ENCODE measurements at regions not wholly inside any gene's neighbourhood (a gene's known extent, or its start where the extent isn't known, plus 50 kb on each side); places are given as distances from the start of the nearest gene placed in this dataset.
"Not testable (repeated sequence)": the region's sequence is repeated elsewhere in the genome, so short reads cannot be mapped to it uniquely, and the experiment has no call there.

- DNase-seq = no peak
- intact Hi-C loops (cut with DNase I) = no loop called here
These were observed 215.1 kb downstream of the S1PR1 start for GRCh38 chr1:101451888-101452287.

DNA sequence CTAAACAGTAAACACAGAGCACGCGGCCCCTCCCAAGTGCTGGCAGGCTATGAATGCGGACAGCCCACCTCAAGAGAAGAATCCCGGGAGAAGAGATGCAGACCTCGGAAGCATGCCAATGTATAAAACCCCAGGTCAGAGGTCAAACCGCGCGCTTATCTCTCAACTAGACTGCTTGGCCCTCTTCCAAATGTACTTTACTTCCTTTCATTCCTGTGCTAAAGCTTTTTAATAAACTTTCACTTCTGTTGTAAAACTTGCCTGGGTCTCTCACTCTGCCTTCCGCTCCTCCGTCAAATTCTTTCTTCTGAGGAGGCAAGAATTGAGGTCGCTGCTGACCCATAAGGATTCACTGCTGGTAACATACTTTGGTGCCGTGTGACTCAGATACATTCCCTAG is 216.0 kb downstream of the S1PR1 start:
- no peak for DNase-seq

GRCh38 chr1:101453844-101454243 is 217.0 kb downstream of the S1PR1 start:
- DNase-seq = no peak
- intact Hi-C loops (cut with DNase I) = no loop called here

More for the DNA sequence above, 216.0 kb downstream of the S1PR1 start:
- intact Hi-C loops (cut with DNase I) = no loop called here

DNA sequence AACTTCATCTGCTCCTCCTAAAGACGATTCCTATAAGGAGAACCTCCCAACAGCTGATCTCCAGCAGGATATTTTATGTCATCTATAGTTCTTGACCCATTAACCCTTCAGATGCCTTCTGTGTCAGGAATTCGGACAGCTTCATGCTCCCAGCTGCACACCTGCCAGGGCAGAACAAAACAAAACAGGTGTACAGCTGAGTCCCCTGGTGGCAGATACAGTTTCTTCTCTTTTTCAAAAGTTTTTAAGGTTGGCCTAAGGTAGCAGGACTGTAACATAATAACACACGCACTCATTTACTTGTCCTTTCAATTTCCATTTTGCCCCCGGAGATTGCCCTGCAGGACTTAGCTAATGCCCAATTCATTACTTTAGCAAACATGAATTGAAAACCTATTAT is 218.3 kb downstream of the S1PR1 start:
- intact Hi-C loops (cut with DNase I) = no loop called here
- DNase-seq = no peak

DNA sequence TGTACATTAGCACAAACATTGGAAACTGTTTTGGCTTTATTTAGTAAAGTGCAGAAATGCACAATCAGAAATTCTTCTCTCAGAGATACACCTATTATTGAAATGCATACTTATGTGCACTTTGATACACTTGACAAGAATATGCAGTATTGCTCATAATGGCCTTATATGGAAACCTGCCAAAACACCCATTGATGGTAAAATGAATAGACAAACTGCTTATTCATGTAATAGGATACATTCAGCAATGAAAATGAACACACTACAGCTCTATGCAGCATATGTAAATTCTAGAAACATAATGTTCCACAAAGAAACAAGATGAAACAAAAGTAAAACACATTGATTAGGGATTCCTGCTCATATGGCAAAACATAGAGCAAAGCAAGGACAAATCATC is 223.9 kb downstream of the S1PR1 start:
- no peak for DNase-seq
- intact Hi-C loops (cut with DNase I) = no loop called here

GRCh38 chr1:101463195-101463594 is 226.4 kb downstream of the S1PR1 start:
- intact Hi-C loops (cut with DNase I) = no loop called here
- DNase-seq = no peak

GRCh38 chr1:101465941-101466340 is 229.1 kb downstream of the S1PR1 start:
- no peak for DNase-seq
- intact Hi-C loops (cut with DNase I) = no loop called here

DNA sequence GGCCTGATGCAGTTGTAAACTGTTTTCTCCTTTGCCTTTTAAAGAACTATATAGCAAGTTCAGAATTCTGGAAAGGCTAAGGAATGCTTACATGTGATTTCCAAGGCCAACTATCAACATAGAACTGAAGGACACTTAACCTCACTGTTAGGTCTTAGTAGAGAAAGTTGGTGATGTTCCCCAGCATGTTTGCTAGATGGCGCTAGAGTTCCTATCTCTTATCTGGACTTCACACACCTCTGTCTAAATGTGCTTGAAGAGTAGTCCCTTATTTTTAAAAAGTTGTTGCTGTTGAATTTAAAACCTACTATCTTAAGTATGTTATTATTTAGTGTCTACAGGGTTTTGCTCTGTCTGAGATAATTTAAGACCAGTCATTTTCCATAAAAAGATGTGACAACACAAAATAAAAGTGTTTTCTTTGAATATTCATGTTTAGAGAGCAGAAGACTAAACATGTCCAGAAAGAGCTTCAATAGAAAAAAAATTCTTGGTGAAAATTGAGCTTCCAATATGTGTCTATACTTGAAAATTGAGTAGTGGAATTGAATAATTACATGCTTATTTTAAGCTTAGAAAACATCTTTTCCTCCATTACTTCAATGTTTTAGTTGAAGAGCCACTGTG is 237.3 kb downstream of the S1PR1 start:
- intact Hi-C loops (cut with DNase I) = no loop called here
- no peak for DNase-seq

DNA sequence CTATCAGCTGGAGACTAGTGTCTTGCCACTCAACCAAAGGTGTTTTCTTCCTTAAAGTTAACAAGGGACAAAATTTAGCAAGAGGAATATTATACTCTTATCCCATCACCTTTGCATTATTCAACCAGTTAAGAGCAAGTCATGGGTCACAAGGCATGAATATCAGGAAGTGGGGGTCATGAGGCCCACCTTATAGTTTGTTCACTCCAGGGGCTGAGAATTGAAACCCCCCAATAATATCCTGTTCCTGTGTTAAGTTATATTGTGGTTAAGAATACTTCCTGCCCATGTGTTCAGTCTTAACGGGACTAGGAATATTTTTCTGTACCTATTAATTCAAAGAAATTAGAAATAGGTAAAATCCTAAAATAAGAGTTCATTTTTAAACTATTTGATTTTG is 239.7 kb downstream of the S1PR1 start:
- DNase-seq = no peak
- intact Hi-C loops (cut with DNase I) = no loop called here

DNA sequence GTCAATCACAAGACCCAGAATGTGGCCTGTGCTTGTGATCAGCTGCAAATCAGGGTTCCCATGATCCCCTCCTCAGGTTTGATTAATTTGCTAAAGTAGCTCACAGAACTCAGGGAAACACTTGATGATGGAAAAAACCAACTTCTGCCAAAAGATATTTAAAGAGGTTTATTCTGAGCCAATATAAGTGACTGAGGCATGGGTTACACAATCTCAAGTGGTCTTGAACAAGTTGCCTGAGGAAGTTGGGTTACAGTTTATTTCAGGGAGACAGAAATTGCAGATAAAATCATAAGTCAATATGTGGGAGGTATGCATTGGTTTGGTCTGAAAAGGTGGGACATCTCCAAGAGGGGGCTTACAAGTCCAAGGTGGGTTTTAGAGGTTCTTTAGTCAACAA is 243.1 kb downstream of the S1PR1 start:
- DNase-seq = no peak
- intact Hi-C loops (cut with DNase I) = no loop called here

DNA sequence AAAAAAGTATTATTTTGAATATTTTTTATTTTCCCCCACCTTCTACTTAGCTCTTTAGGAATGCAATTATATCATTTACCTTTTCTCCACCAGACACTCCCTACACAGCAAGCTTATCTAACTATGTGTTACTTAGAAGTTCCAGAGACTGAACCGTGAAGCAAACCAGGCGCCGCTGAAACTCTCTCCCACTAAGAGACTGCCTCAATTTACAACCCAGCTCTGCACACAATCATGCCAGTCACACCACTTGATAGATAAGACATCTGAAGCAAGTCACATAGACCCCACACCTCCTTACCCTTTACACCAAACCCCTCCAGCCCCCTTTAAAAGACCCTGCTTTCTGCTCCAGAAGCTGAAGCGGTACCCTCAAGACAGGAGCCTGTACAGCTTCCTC is 245.5 kb downstream of the S1PR1 start:
- intact Hi-C loops (cut with DNase I) = no loop called here
- no peak for DNase-seq

- intact Hi-C loops (cut with DNase I) = no loop called here
- no peak for DNase-seq
These were observed 247.3 kb downstream of the S1PR1 start for GRCh38 chr1:101483982-101484688.

DNA sequence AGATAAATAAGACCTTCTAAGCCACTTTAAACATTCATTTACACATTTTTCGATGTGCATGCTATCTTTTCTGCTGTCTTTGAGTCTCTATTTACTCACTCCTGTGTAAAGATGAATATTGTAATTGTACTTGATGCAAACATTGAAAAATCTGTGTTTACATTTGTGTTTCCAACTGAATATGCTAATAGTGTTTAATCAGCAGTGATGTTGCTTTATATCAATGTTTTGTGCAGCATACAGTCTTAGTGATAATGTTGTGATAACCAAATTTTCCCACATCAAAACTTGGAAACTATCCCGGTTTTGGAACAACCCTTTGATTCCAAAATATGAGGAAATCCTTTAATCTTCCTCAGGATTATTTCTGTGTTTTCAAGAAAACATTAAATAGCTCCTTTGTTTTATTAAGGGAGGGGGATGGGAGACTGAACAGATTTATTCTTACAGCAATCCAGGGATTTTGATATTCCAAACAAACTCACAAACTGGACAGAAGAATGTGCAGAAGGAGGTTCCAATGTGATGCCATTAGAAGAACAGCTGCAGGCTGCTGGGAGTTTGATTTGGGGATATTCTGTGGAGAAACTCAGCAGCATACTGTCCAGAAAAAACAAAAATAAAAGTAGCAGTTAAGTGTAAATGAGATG is 248.0 kb downstream of the S1PR1 start:
- no peak for DNase-seq
- intact Hi-C loops (cut with DNase I) = no loop called here

GRCh38 chr1:101485712-101486111 is 248.9 kb downstream of the S1PR1 start:
- intact Hi-C loops (cut with DNase I) = no loop called here
- no peak for DNase-seq

DNA sequence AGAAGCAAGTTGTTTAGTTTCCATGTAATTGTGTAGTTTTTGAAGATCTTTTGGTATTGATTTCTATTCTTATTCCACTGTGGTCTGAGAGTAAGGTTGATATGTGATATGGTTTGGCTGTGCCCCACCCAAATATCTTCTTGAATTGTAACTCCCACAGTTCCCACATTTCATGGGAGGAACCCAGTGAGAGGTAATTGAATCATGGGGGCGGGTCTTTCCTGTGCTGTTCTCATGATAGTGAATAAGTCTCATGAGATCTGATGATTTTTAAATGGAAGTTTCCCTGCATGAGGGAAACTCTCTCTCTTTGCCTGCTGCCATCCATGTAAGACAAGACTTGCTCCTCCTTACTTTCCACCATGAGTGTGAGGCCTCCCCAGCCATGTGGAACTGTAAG is 255.3 kb downstream of the S1PR1 start:
- DNase-seq; intact Hi-C loops (cut with DNase I): not testable (repeated sequence)

DNA sequence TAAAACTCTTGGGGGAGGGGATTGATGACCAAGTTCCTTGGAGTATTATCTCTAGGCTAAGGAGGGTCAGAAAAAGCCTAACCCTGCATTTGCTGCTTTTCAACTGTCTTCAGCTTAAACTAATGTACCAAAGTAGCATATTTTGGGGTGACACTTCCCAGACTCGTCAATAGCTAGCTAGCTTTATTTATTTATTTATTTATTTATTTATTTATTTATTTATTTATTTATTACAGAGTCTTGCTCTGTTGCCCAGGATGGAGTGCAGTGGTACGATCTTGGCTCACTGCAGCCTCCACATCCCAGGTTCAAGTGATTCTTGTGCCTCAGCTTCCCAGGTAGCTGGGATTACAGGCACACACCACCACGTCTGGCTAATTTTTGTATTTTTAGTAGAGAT is 257.1 kb downstream of the S1PR1 start:
- intact Hi-C loops (cut with DNase I); DNase-seq: not testable (repeated sequence)

DNA sequence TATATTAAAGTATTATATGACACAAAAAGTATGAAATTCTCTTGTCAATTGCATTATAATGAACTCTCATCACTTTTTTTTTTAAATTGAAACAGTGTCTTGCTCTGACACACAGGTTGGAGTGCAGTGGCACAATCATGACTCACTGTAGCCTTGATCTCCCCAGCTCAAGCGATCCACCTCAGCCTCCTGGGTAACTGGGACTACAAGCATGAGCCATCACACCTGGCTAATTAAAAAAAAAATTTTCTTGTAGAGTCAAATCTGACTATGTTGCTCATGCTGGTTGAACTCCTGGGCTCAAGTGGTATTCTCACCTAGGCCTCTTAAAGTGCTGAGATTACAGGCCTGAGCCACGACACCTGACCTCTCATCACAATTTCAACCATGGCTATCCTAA is 259.3 kb downstream of the S1PR1 start:
- intact Hi-C loops (cut with DNase I) = no loop called here
- DNase-seq = no peak

DNA sequence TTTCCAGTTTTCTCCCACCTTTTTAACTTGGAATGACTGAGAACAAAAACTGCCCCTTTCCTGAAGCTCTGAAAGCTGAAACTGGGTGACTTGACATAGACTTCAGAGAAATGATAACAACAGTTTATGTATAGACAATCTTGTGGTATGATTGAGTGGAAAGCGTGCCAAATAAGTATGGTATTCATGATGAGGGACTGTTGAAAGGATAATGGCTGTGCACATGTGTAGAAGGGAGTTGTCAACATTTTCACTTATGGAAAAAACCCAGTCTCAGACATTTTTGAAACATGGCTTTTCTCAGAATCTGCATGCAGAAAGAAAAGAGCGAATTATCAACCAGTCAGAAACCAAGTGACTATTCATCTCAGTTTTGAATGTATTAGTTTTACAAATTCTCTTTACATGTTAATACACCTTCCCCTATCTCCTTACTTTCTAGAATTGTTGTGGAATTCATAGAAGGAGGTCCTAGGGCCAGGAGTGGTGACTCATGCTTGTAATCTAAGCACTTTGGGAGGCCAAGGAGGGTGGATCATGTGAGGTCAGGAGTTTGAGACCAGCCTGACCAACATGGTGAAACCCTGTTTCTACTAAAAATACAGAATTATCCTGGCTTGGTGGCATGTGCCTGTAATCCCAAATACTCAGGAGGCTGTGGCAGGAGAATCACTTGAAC is 261.2 kb downstream of the S1PR1 start:
- DNase-seq = no peak
- intact Hi-C loops (cut with DNase I) = no loop called here

GRCh38 chr1:101504106-101504505 is 267.3 kb downstream of the S1PR1 start:
- intact Hi-C loops (cut with DNase I); DNase-seq: not testable (repeated sequence)

DNA sequence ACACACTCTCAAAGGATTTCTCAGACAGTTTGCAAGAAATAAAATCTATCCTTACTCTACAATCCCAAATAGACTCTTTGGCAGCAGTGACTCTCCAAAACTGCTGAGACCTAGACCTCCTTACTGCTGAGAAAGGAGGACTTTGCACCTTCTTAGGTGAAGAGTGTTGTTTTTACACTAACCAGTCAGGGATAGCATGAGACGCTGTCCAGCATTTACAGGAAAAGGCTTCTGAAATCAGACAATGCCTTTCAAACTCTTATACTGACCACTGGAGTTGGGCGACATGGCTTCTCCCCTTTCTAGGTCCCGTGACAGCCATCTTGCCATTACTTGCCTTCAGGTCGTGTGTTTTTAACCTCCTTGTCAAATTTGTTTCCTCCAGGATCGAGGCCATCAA is 268.4 kb downstream of the S1PR1 start:
- DNase-seq = not testable (repeated sequence)

More for the DNA sequence above, 268.4 kb downstream of the S1PR1 start:
- intact Hi-C loops (cut with DNase I) = not testable (repeated sequence)

Data from head of caudate nucleus (tissue), 42 donors.